GM13977 (cell line): ENCODE measurements at regions not wholly inside any gene's neighbourhood (a gene's known extent, or its start where the extent isn't known, plus 50 kb on each side); places are given as distances from the start of the nearest gene placed in this dataset.

Experiments
- DNase-seq: peaks from one replicate; pipeline ENCODE4 v3.0.0; 2012; ENCODE audit warnings: low spot score
- CTCF ChIP-seq: IDR thresholded peaks from 2 replicates; pipeline ENCODE4 v1.5.1; 2012; ENCODE audit warnings: mild to moderate bottlenecking, control low read depth; ENCODE audit not compliant: insufficient read depth; ENCODE audit errors: extremely low read depth, missing control alignments
- in situ Hi-C: fragments of 300-500 bp; cut with MboI; formaldehyde crosslinking; loops from one replicate; pipeline ENCODE4 v1.12.0; 2022; ENCODE audit warnings: low sequenced_read_pairs, low pct_unique_long_range_greater_than_20kb, mixed read lengths, inconsistent platforms; ENCODE audit not compliant: unreplicated experiment

DNA sequence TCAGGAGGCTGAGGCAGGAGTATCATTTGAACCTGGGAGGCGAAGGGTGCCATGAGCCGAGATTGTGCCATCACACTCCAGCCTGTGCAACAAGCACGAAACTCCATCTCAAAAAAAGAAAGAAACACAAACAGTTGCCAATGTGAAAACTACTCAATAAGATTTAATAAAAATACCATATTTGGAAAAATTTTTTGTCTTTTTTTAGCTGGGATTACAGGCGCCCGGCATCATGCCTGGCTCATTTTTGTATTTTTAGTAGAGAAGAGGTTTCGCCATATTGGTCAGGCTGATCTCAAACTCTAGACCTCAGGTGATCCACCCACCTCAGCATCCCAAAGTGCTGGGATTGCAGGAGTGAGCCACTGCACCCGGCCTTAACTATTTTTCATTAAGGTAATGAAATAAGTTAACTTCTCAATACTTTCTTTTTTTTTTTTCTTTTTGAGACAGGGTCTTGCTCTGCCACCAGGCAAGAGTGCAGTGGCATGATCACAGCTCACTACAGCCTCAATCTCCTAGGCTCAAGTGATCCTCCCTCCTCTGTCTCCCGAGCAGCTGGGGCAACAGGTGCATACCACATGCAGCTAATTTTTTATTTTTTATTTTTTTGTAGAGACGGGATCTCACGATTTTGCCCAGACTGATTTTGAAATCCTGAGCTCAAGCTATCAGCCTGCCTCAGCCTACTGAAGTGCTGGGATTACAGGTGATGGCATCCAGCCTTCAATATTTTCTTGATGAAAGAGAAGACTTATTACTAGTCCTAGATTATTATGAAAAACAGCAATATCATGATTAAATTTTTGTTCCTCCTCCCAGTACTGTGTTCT is 4746.2 kb upstream of the OR11H1 start:
- no peak for TF ChIP-seq CTCF
- DNase-seq: no peak
- in situ Hi-C loops: no loop called here
